ENCODE measurements at regions not wholly inside any gene's neighbourhood (a gene's known extent, or its start where the extent isn't known, plus 50 kb on each side); places are given as distances from the start of the nearest gene placed in this dataset.

DNA sequence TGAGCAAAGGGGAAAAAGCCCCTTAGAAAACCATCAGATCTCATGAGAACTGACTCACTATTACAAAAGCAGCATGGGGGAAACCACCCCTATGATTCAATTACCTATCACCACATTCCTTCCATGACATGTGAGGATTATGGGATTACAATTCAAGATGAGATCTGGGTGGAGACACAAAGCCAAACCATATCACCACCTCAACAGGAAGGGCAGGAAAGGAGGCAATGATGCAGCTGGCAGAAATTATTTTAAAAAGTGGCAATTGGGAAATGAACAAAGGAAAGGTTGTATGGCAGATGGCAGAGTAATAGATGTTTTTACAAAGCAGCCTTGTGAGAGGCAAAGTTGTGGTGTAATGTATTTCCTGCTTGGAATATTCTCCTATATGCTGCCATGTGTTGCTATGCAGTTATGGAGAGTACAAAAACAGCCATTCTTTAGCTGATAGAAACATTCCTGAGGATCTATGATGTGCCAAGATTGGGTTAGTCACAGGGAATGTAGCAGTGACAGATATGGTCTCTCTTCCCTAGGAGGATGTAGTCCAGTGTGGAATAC lies 138.8 kb downstream of the SMC2 start:
- TF ChIP-seq, protein P1, sequence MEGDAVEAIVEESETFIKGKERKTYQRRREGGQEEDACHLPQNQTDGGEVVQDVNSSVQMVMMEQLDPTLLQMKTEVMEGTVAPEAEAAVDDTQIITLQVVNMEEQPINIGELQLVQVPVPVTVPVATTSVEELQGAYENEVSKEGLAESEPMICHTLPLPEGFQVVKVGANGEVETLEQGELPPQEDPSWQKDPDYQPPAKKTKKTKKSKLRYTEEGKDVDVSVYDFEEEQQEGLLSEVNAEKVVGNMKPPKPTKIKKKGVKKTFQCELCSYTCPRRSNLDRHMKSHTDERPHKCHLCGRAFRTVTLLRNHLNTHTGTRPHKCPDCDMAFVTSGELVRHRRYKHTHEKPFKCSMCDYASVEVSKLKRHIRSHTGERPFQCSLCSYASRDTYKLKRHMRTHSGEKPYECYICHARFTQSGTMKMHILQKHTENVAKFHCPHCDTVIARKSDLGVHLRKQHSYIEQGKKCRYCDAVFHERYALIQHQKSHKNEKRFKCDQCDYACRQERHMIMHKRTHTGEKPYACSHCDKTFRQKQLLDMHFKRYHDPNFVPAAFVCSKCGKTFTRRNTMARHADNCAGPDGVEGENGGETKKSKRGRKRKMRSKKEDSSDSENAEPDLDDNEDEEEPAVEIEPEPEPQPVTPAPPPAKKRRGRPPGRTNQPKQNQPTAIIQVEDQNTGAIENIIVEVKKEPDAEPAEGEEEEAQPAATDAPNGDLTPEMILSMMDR (conservative IDR thresholded peaks at IDR 0.05), result no peak
- no peak for TF ChIP-seq EZH2 (IDR thresholded peaks at IDR 0.05; ENCODE audit: low read depth)

Data from PC-9 (cell line).